Astrocyte of the cerebellum (primary cell): ENCODE measurements at regions not wholly inside any gene's neighbourhood (a gene's known extent, or its start where the extent isn't known, plus 50 kb on each side); places are given as distances from the start of the nearest gene placed in this dataset.
"Not testable (repeated sequence)": the region's sequence is repeated elsewhere in the genome, so short reads cannot be mapped to it uniquely, and the experiment has no call there.

Source experiments
- DNase-seq: peaks from one replicate; pipeline ENCODE4 v3.0.0-alpha.2; 2011; ENCODE audit warnings: low read depth
- H3K4me3 ChIP-seq: 2 replicates; pipeline ENCODE4 v1.5.1; 2011; ENCODE audit warnings: mild to moderate bottlenecking, low read depth, low read length, moderate library complexity
- CTCF ChIP-seq: IDR thresholded peaks from 2 replicates; pipeline ENCODE4 v1.5.1; 2012; ENCODE audit warnings: low read length, low read depth, moderate library complexity, mild to moderate bottlenecking; ENCODE audit errors: missing control alignments
- in situ Hi-C: cut with HindIII; loops from 2 replicates; pipeline ENCODE4 v1.10.0; 2017; ENCODE audit warnings: low sequenced_read_pairs

DNA sequence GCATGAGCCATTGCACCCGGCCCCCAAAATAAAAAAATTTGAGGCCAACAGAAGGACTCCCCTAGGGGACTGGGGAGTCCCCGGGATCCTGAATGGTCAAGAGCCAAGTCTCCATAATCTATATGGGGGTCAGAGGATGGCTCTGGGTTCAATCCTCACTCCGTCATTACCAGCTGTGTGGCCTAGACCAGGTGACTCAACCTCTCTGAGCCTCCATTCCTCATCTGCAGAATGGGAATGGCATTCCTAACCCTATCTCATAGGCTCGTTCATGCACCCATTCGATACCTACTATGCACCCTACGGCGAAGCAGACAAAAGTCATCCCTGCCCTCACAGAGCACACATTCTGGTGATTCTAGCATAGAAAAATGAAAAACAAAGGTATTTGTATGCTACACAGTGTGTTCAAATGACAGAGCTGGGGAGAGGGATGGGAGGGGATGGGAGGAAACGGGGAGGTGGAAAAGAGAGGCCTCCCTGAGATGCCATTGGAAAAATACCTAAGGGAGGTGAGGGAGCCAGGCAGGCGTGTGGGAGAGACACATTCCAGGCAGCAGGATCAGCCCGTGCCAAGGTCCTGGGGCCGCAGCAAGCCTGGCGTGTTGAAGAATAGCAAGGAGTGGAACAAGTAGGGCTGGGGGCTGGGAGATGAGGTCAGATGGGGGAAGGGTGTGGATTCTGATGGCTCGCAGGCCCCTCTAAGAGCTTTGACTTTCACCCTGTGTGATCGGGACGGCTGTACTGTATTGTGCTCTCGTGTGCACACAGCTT, 71.2 kb downstream of the RMI2 start:
- no peak overlapping the region for H3K4me3 ChIP-seq
- in situ Hi-C loops: no loop called here
- TF ChIP-seq CTCF: no peak
- DNase-seq: no peak

GRCh38 chr16:11417487-11417886, 72.2 kb downstream of the RMI2 start:
- in situ Hi-C loops: no loop called here
- no peak for DNase-seq
- H3K4me3 ChIP-seq: no peak overlapping the region
- no peak for TF ChIP-seq CTCF

DNA sequence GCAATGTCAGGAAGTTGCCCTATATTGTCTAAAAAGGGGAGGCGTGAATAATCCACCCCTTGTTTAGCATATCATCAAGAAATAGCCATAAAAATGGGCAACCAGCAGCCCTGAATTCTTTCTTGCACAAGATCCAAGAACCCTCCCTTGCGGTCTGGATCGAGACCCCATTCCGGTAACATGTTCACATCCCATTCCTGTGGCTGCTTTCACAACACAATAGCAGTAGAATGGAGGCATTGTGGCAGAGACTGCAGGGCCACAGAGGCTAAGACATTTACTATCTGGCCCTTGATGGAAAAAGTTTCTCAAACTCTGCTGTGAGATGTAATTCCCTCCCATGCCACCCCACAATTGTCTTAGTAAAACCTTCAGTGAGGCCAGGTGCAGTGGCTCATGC, 73.2 kb downstream of the RMI2 start:
- no peak for DNase-seq
- in situ Hi-C loops: no loop called here
- no peak for TF ChIP-seq CTCF
- no peak overlapping the region for H3K4me3 ChIP-seq

- in situ Hi-C loops, H3K4me3 ChIP-seq, DNase-seq: not testable (repeated sequence)
These were observed 74.8 kb downstream of the RMI2 start for GRCh38 chr16:11420067-11420466.

DNA sequence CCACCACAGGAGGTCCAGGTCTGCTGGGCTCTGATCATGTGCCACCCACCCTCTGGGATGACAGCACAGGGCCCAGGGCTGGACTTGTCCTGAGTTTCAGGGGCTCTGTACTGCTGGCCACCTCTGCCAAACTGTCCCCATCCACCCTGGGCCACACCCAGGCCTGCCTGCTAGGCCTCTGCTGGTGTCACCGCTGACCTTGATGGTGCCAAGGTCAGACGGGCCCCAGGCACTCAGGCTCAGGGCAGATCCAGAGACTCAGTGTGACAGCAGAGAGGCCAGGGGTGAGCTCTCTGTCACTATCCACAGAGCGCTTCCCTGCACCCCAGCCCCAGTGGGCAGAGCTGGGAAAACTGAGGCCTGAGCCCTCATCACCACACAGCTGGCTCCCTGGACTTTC, 75.6 kb downstream of the RMI2 start:
- H3K4me3 ChIP-seq: no peak overlapping the region
- in situ Hi-C loops: no loop called here
- TF ChIP-seq CTCF: no peak
- DNase-seq: no peak

DNA sequence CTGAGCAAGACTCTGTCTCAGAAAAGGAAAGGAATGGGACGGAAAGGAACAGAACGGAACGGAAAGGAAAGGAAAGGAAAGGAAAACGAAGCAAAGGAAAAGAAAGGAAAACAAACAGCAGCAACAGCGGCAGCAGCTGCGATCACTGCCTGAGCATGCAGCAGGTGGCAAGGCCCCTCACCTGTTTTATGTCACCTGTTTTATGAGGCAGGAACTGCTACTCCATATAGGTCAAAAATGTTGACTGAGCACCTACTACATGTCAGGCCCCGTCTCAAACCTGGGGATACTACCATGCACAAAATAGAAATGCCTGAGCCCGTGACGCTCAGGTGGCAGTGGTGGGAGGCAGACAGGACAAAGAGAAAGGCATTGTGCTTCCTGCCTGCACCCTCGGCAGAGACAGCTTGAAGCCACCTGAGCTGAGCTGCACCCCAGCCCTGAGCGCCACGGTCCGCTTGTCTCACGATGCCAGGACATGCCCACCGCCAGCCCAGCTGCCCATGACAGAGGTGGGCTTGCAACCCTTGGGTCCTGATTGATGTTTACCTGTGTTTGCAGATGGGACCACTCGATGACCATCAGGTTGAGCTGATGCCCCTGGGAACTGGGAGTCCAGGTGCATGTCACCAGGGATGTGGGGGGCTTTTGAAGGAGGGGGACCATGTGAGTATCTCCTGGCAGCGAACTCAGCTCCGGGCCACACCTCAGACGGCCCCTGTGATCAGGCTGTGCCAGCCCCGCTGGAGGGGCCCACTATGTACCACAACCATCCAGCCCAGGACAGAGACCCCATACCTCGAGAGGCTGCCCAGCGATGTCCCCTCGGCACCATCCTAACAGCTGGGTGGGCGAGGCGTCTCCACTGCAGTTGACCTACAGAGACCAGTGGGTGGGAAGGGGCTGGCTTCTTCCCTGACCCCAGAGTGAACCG, 77.4 kb downstream of the RMI2 start:
- no peak for DNase-seq
- TF ChIP-seq CTCF: no peak
- no peak overlapping the region for H3K4me3 ChIP-seq
- in situ Hi-C loops: no loop called here
